OCI-LY3 (cell line): ENCODE measurements at regions not wholly inside any gene's neighbourhood (a gene's known extent, or its start where the extent isn't known, plus 50 kb on each side); places are given as distances from the start of the nearest gene placed in this dataset.

Experiments used
- H2AFZ ChIP-seq: fragments of 200-600, 300-600 bp; shearing (Covaris generic); 2 replicates; pipeline ENCODE4 v1.6.0; 2014; ENCODE audit warnings: antibody characterized with exemption, low read depth, low read length
- H3K27ac ChIP-seq: fragments of 200-600, 300-600 bp; sonication (generic); 2 replicates; pipeline ENCODE4 v1.5.1; 2014; ENCODE audit warnings: mild to moderate bottlenecking, low read length, moderate library complexity, mixed read lengths
- H3K27me3 ChIP-seq: fragments of 200-600, 300-600 bp; sonication (generic); 2 replicates; pipeline ENCODE4 v1.6.1; 2014; ENCODE audit warnings: low read depth, low read length, mixed read lengths
- H3K36me3 ChIP-seq: fragments of 200-600, 300-600 bp; sonication (generic); replicated peaks from 2 replicates; pipeline ENCODE3; 2014; ENCODE audit warnings: low read depth, low read length, mixed read lengths
- H3K4me1 ChIP-seq: fragments of 300-600, 200-600 bp; sonication (generic); 2 replicates; pipeline ENCODE4 v1.6.1; 2014; ENCODE audit warnings: low read length, mixed read lengths
- H3K4me2 ChIP-seq: fragments of 200-600, 300-600 bp; sonication (generic); 2 replicates; pipeline ENCODE4 v1.6.1; 2014; ENCODE audit warnings: low read length, mixed read lengths
- H3K4me3 ChIP-seq: fragments of 300-600, 200-600 bp; sonication (generic); 2 replicates; pipeline ENCODE4 v1.5.1; 2014; ENCODE audit warnings: antibody characterized with exemption, mild to moderate bottlenecking, low read length, moderate library complexity
- H3K79me2 ChIP-seq: fragments of 300-600, 200-600 bp; shearing (Covaris generic); 2 replicates; pipeline ENCODE4 v1.6.1; 2014; ENCODE audit warnings: mild to moderate bottlenecking, low read length, mixed read lengths
- H3K9ac ChIP-seq: fragments of 300-600, 200-600 bp; shearing (Covaris generic); 2 replicates; pipeline ENCODE4 v1.6.0; 2014; ENCODE audit warnings: mild to moderate bottlenecking, low read length, moderate library complexity
- H3K9me3 ChIP-seq: fragments of 200-600, 300-600 bp; shearing (Covaris generic); 2 replicates; pipeline ENCODE4 v1.6.1; 2014; ENCODE audit warnings: low read length, mixed read lengths; ENCODE audit not compliant: insufficient read depth
- H4K20me1 ChIP-seq: fragments of 200-600, 300-600 bp; sonication (generic); 2 replicates; pipeline ENCODE4 v1.6.1; 2016; ENCODE audit warnings: low read length, mixed read lengths; ENCODE audit not compliant: insufficient read depth
- EZH2phosphoT487 ChIP-seq: fragments of 200-600 bp; shearing (Covaris generic); IDR thresholded peaks from 2 replicates; pipeline ENCODE4 v1.6.1; 2018; ENCODE audit warnings: antibody characterized with exemption, mixed run types, low read depth
- TF ChIP-seq, protein P1 (sequence below): fragments of 200-600, 300-600 bp; sonication (generic); IDR thresholded peaks from 2 replicates; pipeline ENCODE4 v1.5.1; 2014; ENCODE audit warnings: antibody characterized with exemption, low read length, low read depth

DNA sequence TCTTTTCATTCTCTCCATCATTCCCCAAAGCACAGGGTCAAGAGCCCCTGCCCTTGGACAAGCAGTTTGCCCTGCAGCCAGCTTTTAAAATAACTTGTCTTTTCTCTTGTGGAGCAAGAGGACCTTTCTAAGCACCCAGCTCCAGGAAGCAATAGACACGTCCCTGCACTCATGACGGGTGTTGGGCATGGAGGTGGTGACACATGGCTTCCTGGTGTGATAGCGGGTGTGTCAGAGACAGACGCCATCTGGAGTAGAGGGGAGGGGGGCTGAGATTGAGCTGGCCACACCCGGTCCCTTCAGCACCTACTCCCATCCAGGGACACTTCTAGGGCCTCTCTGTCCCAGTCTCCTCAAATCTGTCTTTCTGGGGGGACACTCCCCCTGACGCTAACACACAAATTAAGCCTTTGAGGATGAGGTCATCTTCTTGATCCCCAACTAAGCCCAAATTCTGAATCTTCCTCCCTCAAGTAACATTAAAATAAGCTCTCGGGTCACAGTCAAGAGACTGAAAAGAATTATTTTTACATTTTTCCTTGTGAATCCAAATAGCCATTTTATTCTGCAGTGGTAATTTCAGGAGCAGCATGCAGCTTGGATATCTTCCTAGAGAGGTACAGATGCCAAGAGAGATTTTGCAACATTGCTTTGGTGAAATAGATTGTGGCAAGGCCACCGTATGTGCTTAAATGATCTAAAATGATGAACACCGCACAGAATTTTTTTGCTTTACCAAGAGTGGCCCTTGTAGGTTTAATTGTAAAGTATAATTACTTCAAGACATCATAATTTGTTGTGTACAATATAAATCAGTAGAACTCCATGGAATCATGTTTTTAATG lies 216.6 kb upstream of the IRX3 start:
- H2AFZ ChIP-seq, result no peak overlapping the region
- H3K27me3 ChIP-seq, result peaks cover 3% of the 10 kb centered on the region; the same call in 1 of the 2 replicates
- no peaks in the 10 kb centered on the region for H3K9me3 ChIP-seq
- H3K4me3 ChIP-seq, result no peak overlapping the region
- no peaks in the 10 kb centered on the region for H3K79me2 ChIP-seq
- no peak overlapping the region for H3K27ac ChIP-seq
- no peaks in the 10 kb centered on the region for H4K20me1 ChIP-seq
- TF ChIP-seq, protein P1, sequence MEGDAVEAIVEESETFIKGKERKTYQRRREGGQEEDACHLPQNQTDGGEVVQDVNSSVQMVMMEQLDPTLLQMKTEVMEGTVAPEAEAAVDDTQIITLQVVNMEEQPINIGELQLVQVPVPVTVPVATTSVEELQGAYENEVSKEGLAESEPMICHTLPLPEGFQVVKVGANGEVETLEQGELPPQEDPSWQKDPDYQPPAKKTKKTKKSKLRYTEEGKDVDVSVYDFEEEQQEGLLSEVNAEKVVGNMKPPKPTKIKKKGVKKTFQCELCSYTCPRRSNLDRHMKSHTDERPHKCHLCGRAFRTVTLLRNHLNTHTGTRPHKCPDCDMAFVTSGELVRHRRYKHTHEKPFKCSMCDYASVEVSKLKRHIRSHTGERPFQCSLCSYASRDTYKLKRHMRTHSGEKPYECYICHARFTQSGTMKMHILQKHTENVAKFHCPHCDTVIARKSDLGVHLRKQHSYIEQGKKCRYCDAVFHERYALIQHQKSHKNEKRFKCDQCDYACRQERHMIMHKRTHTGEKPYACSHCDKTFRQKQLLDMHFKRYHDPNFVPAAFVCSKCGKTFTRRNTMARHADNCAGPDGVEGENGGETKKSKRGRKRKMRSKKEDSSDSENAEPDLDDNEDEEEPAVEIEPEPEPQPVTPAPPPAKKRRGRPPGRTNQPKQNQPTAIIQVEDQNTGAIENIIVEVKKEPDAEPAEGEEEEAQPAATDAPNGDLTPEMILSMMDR, result no peak
- no peak for TF ChIP-seq EZH2phosphoT487
- no peak overlapping the region for H3K9ac ChIP-seq
- H3K4me2 ChIP-seq, result no peak overlapping the region
- H3K4me1 ChIP-seq, result no peaks in the 10 kb centered on the region
- no peaks in the 10 kb centered on the region for H3K36me3 ChIP-seq

DNA sequence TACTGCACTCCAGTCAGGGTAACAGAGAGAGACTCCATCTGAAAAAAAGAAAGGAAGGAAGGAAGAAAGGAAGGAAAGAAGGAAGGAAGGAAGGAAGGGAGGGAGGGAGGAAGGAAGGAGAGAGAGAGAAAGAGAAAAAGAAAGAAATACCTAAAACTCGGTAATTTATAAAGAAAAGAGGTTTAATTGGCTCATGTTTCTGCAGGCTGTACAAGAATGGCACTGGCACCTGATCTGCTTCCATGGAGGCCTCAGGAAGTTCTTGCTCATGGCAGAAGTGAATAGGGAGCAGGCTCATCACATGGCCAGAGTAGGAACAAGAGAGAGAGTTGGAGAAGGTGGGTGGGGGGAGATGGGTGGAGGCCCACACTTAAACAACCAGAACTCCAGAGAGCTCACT lies 215.2 kb upstream of the IRX3 start:
- H3K27ac ChIP-seq, result no peak overlapping the region
- no peaks in the 10 kb centered on the region for H3K79me2 ChIP-seq
- no peaks in the 10 kb centered on the region for H3K4me1 ChIP-seq
- H3K36me3 ChIP-seq, result no peaks in the 10 kb centered on the region
- no peak overlapping the region for H3K9ac ChIP-seq
- TF ChIP-seq EZH2phosphoT487, result no peak
- no peaks in the 10 kb centered on the region for H3K9me3 ChIP-seq
- H3K4me3 ChIP-seq, result no peak overlapping the region
- H3K4me2 ChIP-seq, result no peak overlapping the region
- H4K20me1 ChIP-seq, result no peaks in the 10 kb centered on the region
- H3K27me3 ChIP-seq, result 0 out of 2 replicates have a peak, but pooled peaks cover 2% of the 10 kb centered on the region
- no peak overlapping the region for H2AFZ ChIP-seq

DNA sequence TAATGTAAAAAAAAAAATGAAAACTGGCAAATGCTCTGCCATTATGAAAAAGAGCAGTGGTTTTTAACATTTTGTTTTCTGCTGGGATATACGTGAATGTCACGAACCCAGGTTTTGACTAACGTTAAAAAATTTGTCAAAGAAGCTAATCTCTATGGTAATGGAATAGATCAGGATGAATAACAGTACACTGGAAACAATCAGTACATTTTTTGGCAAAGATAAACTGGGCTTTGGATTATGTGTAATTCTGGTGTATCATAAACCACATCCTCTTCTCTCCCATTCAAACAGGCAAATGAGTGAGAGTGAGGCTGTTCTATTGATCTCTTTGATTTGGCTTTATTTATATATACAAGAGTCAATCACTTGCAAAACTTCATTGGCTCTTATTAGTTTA lies 207.0 kb upstream of the IRX3 start:
- Histone ChIP-seq H3K9me3 (no peaks in the 10 kb centered on the region), H3K4me1 (peaks cover 15% of the 10 kb centered on the region)

DNA sequence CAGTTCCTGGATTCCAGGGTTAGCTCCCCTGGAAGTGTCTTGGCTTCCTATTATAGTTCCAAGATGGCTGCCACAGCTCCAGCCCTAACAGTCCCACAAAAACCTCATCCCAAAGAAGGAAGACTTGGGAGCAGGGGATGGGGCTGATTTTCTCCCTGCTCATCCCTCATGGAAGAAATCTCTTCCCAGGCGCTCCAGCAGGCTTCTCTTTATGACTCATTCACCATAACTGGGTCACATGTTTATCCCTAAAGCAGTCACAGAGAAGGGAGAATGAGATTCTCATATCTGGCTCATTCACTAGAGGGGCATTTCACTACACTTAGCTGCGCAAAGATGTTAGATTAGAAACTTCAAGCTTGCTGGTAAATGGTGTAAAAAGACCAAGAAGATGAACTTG lies 206.5 kb upstream of the IRX3 start:
- no peaks in the 10 kb centered on the region for H3K79me2 ChIP-seq
- no peak for TF ChIP-seq EZH2phosphoT487
- TF ChIP-seq, protein P1, result no peak
- H3K4me2 ChIP-seq, result no peak overlapping the region
- no peak overlapping the region for H2AFZ ChIP-seq
- H3K9ac ChIP-seq, result no peak overlapping the region
- H4K20me1 ChIP-seq, result no peaks in the 10 kb centered on the region
- H3K9me3 ChIP-seq, result no peaks in the 10 kb centered on the region
- H3K36me3 ChIP-seq, result no peaks in the 10 kb centered on the region
- H3K27ac ChIP-seq, result no peak overlapping the region
- H3K27me3 ChIP-seq, result no peaks in the 10 kb centered on the region
- H3K4me1 ChIP-seq, result peaks cover 18% of the 10 kb centered on the region
- no peak overlapping the region for H3K4me3 ChIP-seq

More for the DNA sequence above, 207.0 kb upstream of the IRX3 start:
- Histone ChIP-seq H4K20me1 (no peaks in the 10 kb centered on the region), H3K79me2 (no peaks in the 10 kb centered on the region), H3K36me3 (no peaks in the 10 kb centered on the region), H3K4me2 (no peak overlapping the region), H2AFZ (no peak overlapping the region), H3K9ac (no peak overlapping the region), H3K27me3 (no peaks in the 10 kb centered on the region), H3K27ac (no peak overlapping the region), H3K4me3 (no peak overlapping the region)
- no peak for TF ChIP-seq EZH2phosphoT487
- TF ChIP-seq, protein P1, result no peak
